Lung microvascular endothelial cell (primary cell): ENCODE measurements at regions not wholly inside any gene's neighbourhood (a gene's known extent, or its start where the extent isn't known, plus 50 kb on each side); places are given as distances from the start of the nearest gene placed in this dataset.

Experiments used
- DNase-seq, 2 donors: peaks; one replicate each; pipeline versions ENCODE4 v3.0.0 to v3.0.0-alpha.2; 2010; ENCODE audit warnings: low read depth in 2 of 2

GRCh38 chr4:83862471-83862870 is 326.6 kb downstream of the GPAT3 start:
- no peak for DNase-seq

- no peak for DNase-seq
Observed at GRCh38 chr4:83860200-83860599, 324.3 kb downstream of the GPAT3 start.

- DNase-seq: no peak
Observed at GRCh38 chr4:83858131-83858530, 322.2 kb downstream of the GPAT3 start.

GRCh38 chr4:83855044-83855443 is 319.1 kb downstream of the GPAT3 start:
- DNase-seq: peak in 1 of 2 donors; percentile 36

GRCh38 chr4:83852085-83852451 is 316.2 kb downstream of the GPAT3 start:
- DNase-seq: peak in 1 of 2 donors; percentile 25

- DNase-seq: peak in 1 of 2 donors; percentile 3
Observed at GRCh38 chr4:83851261-83852084, 315.6 kb downstream of the GPAT3 start.

GRCh38 chr4:83850435-83850834 is 314.5 kb downstream of the GPAT3 start:
- no peak for DNase-seq

GRCh38 chr4:83846193-83846830 is 310.4 kb downstream of the GPAT3 start:
- DNase-seq: no peak

GRCh38 chr4:83839615-83840014 is 303.7 kb downstream of the GPAT3 start:
- DNase-seq: no peak

GRCh38 chr4:83837614-83838308 is 301.9 kb downstream of the GPAT3 start:
- no peak for DNase-seq

GRCh38 chr4:83833920-83834319 is 298.0 kb downstream of the GPAT3 start:
- DNase-seq: no peak

- DNase-seq: no peak
Observed at GRCh38 chr4:83832110-83832825, 296.4 kb downstream of the GPAT3 start.

- no peak for DNase-seq
Observed at GRCh38 chr4:83831588-83831987, 295.7 kb downstream of the GPAT3 start.

GRCh38 chr4:83830138-83830888 is 294.4 kb downstream of the GPAT3 start:
- no peak for DNase-seq

GRCh38 chr4:83828601-83829000 is 292.7 kb downstream of the GPAT3 start:
- no peak for DNase-seq

- DNase-seq: no peak
Observed at GRCh38 chr4:83821493-83821892, 285.6 kb downstream of the GPAT3 start.

GRCh38 chr4:83819582-83819981 is 283.7 kb downstream of the GPAT3 start:
- DNase-seq: no peak

- no peak for DNase-seq
Observed at GRCh38 chr4:83810428-83810827, 274.5 kb downstream of the GPAT3 start.

- no peak for DNase-seq
Observed at GRCh38 chr4:83809581-83809980, 273.7 kb downstream of the GPAT3 start.

- DNase-seq: no peak
Observed at GRCh38 chr4:83793481-83793880, 257.6 kb downstream of the GPAT3 start.

GRCh38 chr4:83785891-83786290 is 250.0 kb downstream of the GPAT3 start:
- no peak for DNase-seq
